PC-9 (cell line): ENCODE measurements at regions not wholly inside any gene's neighbourhood (a gene's known extent, or its start where the extent isn't known, plus 50 kb on each side); places are given as distances from the start of the nearest gene placed in this dataset.

Experiments used
- CTCF ChIP-seq: fragments of 200-600 bp; sonication (generic); conservative IDR thresholded peaks from 2 replicates; pipeline ENCODE4 v1.6.1; 2017; ENCODE audit warnings: mixed run types, antibody characterized with exemption, mild to moderate bottlenecking, moderate library complexity
- EZH2 ChIP-seq: fragments of 200-600 bp; sonication (generic); IDR thresholded peaks from 2 replicates; pipeline ENCODE4 v1.8.0; 2017; ENCODE audit warnings: antibody characterized with exemption, low read depth

- TF ChIP-seq CTCF (no peak), EZH2 (no peak)
Measured at GRCh38 chr10:121130382-121130781, 279.2 kb downstream of the WDR11 start.
